Effector memory CD8-positive, alpha-beta T cell (primary cell): ENCODE measurements at regions not wholly inside any gene's neighbourhood (a gene's known extent, or its start where the extent isn't known, plus 50 kb on each side); places are given as distances from the start of the nearest gene placed in this dataset.

Experiments
- ATAC-seq: fragments of 150-1000 bp; cut with Tn5 transposase; replicated peaks from 2 replicates; pipeline ENCODE4 v1.10.0; 2021; ENCODE audit warnings: mild to moderate bottlenecking, moderate library complexity
- DNase-seq, 3 experiments: peaks; one replicate each; pipeline ENCODE4 v3.0.0; 2021
- H3K27ac Mint-ChIP-seq, 2 donors: one replicate each; pipeline ENCODE4 v1.8.0; 2022; ENCODE audit warnings: mild to moderate bottlenecking in 2 of 2, mixed read lengths in 2 of 2, moderate library complexity in 2 of 2
- H3K27me3 Mint-ChIP-seq, 2 donors: one replicate each; pipeline ENCODE4 v1.8.0; 2022; ENCODE audit warnings: mixed read lengths in 2 of 2
- H3K36me3 Mint-ChIP-seq: one replicate; pipeline ENCODE4 v1.8.0; 2022; ENCODE audit warnings: mild to moderate bottlenecking, moderate library complexity, mixed read lengths; ENCODE audit not compliant: insufficient read depth
- H3K4me1 Mint-ChIP-seq, 2 donors: one replicate each; pipeline ENCODE4 v1.8.0; 2022; ENCODE audit warnings: low read depth in 2 of 2, mixed read lengths in 2 of 2
- H3K4me3 Mint-ChIP-seq, 2 donors: one replicate each; pipeline ENCODE4 v1.8.0; 2022; ENCODE audit warnings: mild to moderate bottlenecking in 2 of 2, mixed read lengths in 2 of 2, moderate library complexity in 2 of 2
- H3K9me3 Mint-ChIP-seq, 2 donors: one replicate each; pipeline ENCODE4 v1.8.0; 2022; ENCODE audit warnings: mixed read lengths in 2 of 2

- no peaks in the 10 kb centered on the region for H3K4me1 Mint-ChIP-seq
- no peak overlapping the region for H3K4me3 Mint-ChIP-seq
- H3K27me3 Mint-ChIP-seq: no peaks in the 10 kb centered on the region
- no peaks in the 10 kb centered on the region for H3K36me3 Mint-ChIP-seq
- no peaks in the 10 kb centered on the region for H3K9me3 Mint-ChIP-seq
- ATAC-seq (no peak), DNase-seq (no peak)
- no peak overlapping the region for H3K27ac Mint-ChIP-seq
Measured at GRCh38 chr2:165033402-165033801, 78.1 kb upstream of the SLC38A11 start.

GRCh38 chr2:165032559-165032958 lies 77.2 kb upstream of the SLC38A11 start:
- H3K27me3 Mint-ChIP-seq: no peaks in the 10 kb centered on the region
- no peak overlapping the region for H3K4me3 Mint-ChIP-seq
- H3K4me1 Mint-ChIP-seq: no peaks in the 10 kb centered on the region
- H3K9me3 Mint-ChIP-seq: no peaks in the 10 kb centered on the region
- no peaks in the 10 kb centered on the region for H3K36me3 Mint-ChIP-seq
- ATAC-seq: no peak
- DNase-seq: no peak
- H3K27ac Mint-ChIP-seq: no peak overlapping the region

GRCh38 chr2:165024199-165024598 lies 68.9 kb upstream of the SLC38A11 start:
- no peak for ATAC-seq
- H3K9me3 Mint-ChIP-seq: peaks cover 3 to 8% of the 10 kb centered on the region in 2 donors
- H3K27ac Mint-ChIP-seq: no peak overlapping the region
- no peaks in the 10 kb centered on the region for H3K36me3 Mint-ChIP-seq
- DNase-seq: no peak
- H3K4me1 Mint-ChIP-seq: no peaks in the 10 kb centered on the region
- no peaks in the 10 kb centered on the region for H3K27me3 Mint-ChIP-seq
- no peak overlapping the region for H3K4me3 Mint-ChIP-seq

- Mint-ChIP-seq H3K27me3 (no peaks in the 10 kb centered on the region), H3K27ac (no peak overlapping the region), H3K36me3 (no peaks in the 10 kb centered on the region), H3K4me3 (no peak overlapping the region), H3K9me3 (peaks cover 3 to 8% of the 10 kb centered on the region in 2 donors), H3K4me1 (no peaks in the 10 kb centered on the region)
- DNase-seq (no peak), ATAC-seq (no peak)
Measured at GRCh38 chr2:165022781-165023180, 67.5 kb upstream of the SLC38A11 start.

GRCh38 chr2:165017966-165018596 lies 62.8 kb upstream of the SLC38A11 start:
- H3K9me3 Mint-ChIP-seq: no peaks in the 10 kb centered on the region
- no peak for DNase-seq
- ATAC-seq: no peak
- H3K36me3 Mint-ChIP-seq: no peaks in the 10 kb centered on the region
- no peak overlapping the region for H3K4me3 Mint-ChIP-seq
- H3K27ac Mint-ChIP-seq: no peak overlapping the region
- H3K4me1 Mint-ChIP-seq: peaks cover 0 to 1% of the 10 kb centered on the region in 2 donors
- H3K27me3 Mint-ChIP-seq: no peaks in the 10 kb centered on the region

GRCh38 chr2:165016772-165017411 lies 61.6 kb upstream of the SLC38A11 start:
- Mint-ChIP-seq H3K36me3 (no peaks in the 10 kb centered on the region), H3K4me1 (peaks cover 0 to 1% of the 10 kb centered on the region in 2 donors), H3K27me3 (no peaks in the 10 kb centered on the region), H3K27ac (no peak overlapping the region), H3K4me3 (no peak overlapping the region), H3K9me3 (no peaks in the 10 kb centered on the region)
- DNase-seq (no peak), ATAC-seq (no peak)

GRCh38 chr2:165015052-165015642 lies 59.8 kb upstream of the SLC38A11 start:
- H3K4me1 Mint-ChIP-seq: peaks cover 0 to 1% of the 10 kb centered on the region in 2 donors
- ATAC-seq: no peak
- H3K27ac Mint-ChIP-seq: no peak overlapping the region
- peak; percentile 13 to 17 (median 16) for DNase-seq
- H3K36me3 Mint-ChIP-seq: no peaks in the 10 kb centered on the region
- no peaks in the 10 kb centered on the region for H3K9me3 Mint-ChIP-seq
- no peaks in the 10 kb centered on the region for H3K27me3 Mint-ChIP-seq
- H3K4me3 Mint-ChIP-seq: no peak overlapping the region

GRCh38 chr2:165013944-165014619 lies 58.8 kb upstream of the SLC38A11 start:
- DNase-seq (no peak), ATAC-seq (no peak)
- no peaks in the 10 kb centered on the region for H3K36me3 Mint-ChIP-seq
- no peaks in the 10 kb centered on the region for H3K27me3 Mint-ChIP-seq
- H3K9me3 Mint-ChIP-seq: peaks cover 0 to 1% of the 10 kb centered on the region in 2 donors
- peaks cover 0 to 1% of the 10 kb centered on the region in 2 donors for H3K4me1 Mint-ChIP-seq
- no peak overlapping the region for H3K4me3 Mint-ChIP-seq
- H3K27ac Mint-ChIP-seq: no peak overlapping the region

- peaks cover 0 to 1% of the 10 kb centered on the region in 2 donors for H3K9me3 Mint-ChIP-seq
- no peak overlapping the region for H3K27ac Mint-ChIP-seq
- H3K36me3 Mint-ChIP-seq: no peaks in the 10 kb centered on the region
- no peak for DNase-seq
- H3K4me1 Mint-ChIP-seq: peaks cover 0 to 1% of the 10 kb centered on the region in 2 donors
- ATAC-seq: no peak
- no peak overlapping the region for H3K4me3 Mint-ChIP-seq
- peaks cover 7 to 8% of the 10 kb centered on the region in 2 donors for H3K27me3 Mint-ChIP-seq
Measured at GRCh38 chr2:165011199-165011598, 55.9 kb upstream of the SLC38A11 start.

- Mint-ChIP-seq H3K36me3 (no peaks in the 10 kb centered on the region), H3K4me3 (no peak overlapping the region), H3K4me1 (peaks cover 0 to 1% of the 10 kb centered on the region in 2 donors), H3K27me3 (peaks cover 8 to 9% of the 10 kb centered on the region in 2 donors), H3K9me3 (peaks cover 0 to 1% of the 10 kb centered on the region in 2 donors), H3K27ac (no peak overlapping the region)
- DNase-seq (no peak), ATAC-seq (no peak)
Measured at GRCh38 chr2:165010556-165010955, 55.2 kb upstream of the SLC38A11 start.

- ATAC-seq (no peak), DNase-seq (no peak)
- H3K36me3 Mint-ChIP-seq: no peaks in the 10 kb centered on the region
- peaks cover 0 to 1% of the 10 kb centered on the region in 2 donors for H3K9me3 Mint-ChIP-seq
- no peak overlapping the region for H3K27ac Mint-ChIP-seq
- H3K4me1 Mint-ChIP-seq: peaks cover 0 to 1% of the 10 kb centered on the region in 2 donors
- H3K4me3 Mint-ChIP-seq: no peak overlapping the region
- peaks cover 8 to 9% of the 10 kb centered on the region in 2 donors for H3K27me3 Mint-ChIP-seq
Measured at GRCh38 chr2:165009466-165009865, 54.1 kb upstream of the SLC38A11 start.

GRCh38 chr2:165008730-165009315 lies 53.5 kb upstream of the SLC38A11 start:
- no peak overlapping the region for H3K4me3 Mint-ChIP-seq
- ATAC-seq (no peak), DNase-seq (no peak)
- H3K27me3 Mint-ChIP-seq: peaks cover 8 to 9% of the 10 kb centered on the region in 2 donors
- H3K4me1 Mint-ChIP-seq: no peaks in the 10 kb centered on the region
- H3K27ac Mint-ChIP-seq: no peak overlapping the region
- peaks cover 0 to 1% of the 10 kb centered on the region in 2 donors for H3K9me3 Mint-ChIP-seq
- H3K36me3 Mint-ChIP-seq: no peaks in the 10 kb centered on the region

GRCh38 chr2:165007161-165007744 lies 51.9 kb upstream of the SLC38A11 start:
- Mint-ChIP-seq H3K9me3 (peaks cover 0 to 1% of the 10 kb centered on the region in 2 donors), H3K27me3 (peaks cover 8 to 9% of the 10 kb centered on the region in 2 donors), H3K4me3 (no peak overlapping the region), H3K4me1 (no peaks in the 10 kb centered on the region), H3K36me3 (no peaks in the 10 kb centered on the region), H3K27ac (no peak overlapping the region)
- no peak for ATAC-seq
- DNase-seq: no peak
